Transverse colon (tissue), 3 donors: ENCODE measurements at regions not wholly inside any gene's neighbourhood (a gene's known extent, or its start where the extent isn't known, plus 50 kb on each side); places are given as distances from the start of the nearest gene placed in this dataset.

ENCODE experiments used
- POLR2A ChIP-seq: fragments of 450-650 bp; IDR thresholded peaks from one replicate; pipeline ENCODE4 v1.6.1; 2016; ENCODE audit warnings: antibody characterized with exemption, mild to moderate bottlenecking, moderate library complexity
- TF ChIP-seq, protein P1 (sequence below), 5 experiments: fragments of 200-600 bp in 3 of 5; fragments of 450-650 bp in 2 of 5; sonication (generic) in 3 of 5; IDR thresholded peaks; 1 replicate in 2 of 5; 2 replicates in 3 of 5; pipeline ENCODE4 v1.5.1; 2016 to 2017; ENCODE audit warnings: antibody characterized with exemption in 5 of 5, inconsistent platforms in 3 of 5, mild to moderate bottlenecking in 2 of 5, moderate library complexity in 1 of 5

DNA sequence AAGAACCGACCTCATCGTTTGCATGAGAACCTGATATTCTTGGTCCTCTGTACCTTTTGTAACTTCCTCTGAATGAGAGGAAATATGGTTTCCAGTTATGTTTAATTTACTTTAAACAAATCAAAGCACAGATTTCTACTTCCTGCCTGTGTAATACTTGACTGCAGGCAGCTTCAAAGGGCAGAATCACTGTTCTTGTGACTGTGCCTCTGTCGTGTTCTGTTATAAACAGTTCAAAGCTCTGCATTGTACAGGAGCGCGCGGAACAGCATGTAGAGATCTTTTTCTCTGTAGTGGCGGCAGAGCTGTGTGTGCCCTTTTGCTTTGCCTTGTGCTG is 73.2 kb upstream of the CLDN5 start:
- TF ChIP-seq, protein P1, sequence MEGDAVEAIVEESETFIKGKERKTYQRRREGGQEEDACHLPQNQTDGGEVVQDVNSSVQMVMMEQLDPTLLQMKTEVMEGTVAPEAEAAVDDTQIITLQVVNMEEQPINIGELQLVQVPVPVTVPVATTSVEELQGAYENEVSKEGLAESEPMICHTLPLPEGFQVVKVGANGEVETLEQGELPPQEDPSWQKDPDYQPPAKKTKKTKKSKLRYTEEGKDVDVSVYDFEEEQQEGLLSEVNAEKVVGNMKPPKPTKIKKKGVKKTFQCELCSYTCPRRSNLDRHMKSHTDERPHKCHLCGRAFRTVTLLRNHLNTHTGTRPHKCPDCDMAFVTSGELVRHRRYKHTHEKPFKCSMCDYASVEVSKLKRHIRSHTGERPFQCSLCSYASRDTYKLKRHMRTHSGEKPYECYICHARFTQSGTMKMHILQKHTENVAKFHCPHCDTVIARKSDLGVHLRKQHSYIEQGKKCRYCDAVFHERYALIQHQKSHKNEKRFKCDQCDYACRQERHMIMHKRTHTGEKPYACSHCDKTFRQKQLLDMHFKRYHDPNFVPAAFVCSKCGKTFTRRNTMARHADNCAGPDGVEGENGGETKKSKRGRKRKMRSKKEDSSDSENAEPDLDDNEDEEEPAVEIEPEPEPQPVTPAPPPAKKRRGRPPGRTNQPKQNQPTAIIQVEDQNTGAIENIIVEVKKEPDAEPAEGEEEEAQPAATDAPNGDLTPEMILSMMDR (IDR thresholded peaks at IDR 0.05), result no peak
- TF ChIP-seq POLR2A, result no peak
